ENCODE measurements at regions not wholly inside any gene's neighbourhood (a gene's known extent, or its start where the extent isn't known, plus 50 kb on each side); places are given as distances from the start of the nearest gene placed in this dataset.

DNA sequence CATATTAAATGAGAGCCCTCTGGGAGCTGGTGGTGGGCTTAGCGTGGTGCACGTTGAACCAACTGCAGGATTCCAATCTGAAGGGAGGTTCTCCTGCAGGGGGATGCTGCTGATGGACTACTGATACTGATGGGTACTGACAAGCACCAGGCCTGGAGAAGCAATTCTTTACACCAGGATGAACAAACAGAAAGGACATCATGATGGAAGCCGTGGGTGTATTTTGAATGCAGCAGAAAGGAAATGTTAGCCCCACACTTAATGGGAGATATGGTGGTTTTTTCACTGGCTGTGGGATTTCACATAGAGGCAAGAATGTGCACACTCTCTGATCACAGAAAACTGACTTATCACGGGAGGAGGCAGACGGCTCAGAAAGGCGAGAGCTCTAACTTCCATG lies 299.7 kb downstream of the TEX29 start:
- H3K4me1 ChIP-seq: no peaks in the 10 kb centered on the region
- no peak for DNase-seq
- TF ChIP-seq, protein P1, sequence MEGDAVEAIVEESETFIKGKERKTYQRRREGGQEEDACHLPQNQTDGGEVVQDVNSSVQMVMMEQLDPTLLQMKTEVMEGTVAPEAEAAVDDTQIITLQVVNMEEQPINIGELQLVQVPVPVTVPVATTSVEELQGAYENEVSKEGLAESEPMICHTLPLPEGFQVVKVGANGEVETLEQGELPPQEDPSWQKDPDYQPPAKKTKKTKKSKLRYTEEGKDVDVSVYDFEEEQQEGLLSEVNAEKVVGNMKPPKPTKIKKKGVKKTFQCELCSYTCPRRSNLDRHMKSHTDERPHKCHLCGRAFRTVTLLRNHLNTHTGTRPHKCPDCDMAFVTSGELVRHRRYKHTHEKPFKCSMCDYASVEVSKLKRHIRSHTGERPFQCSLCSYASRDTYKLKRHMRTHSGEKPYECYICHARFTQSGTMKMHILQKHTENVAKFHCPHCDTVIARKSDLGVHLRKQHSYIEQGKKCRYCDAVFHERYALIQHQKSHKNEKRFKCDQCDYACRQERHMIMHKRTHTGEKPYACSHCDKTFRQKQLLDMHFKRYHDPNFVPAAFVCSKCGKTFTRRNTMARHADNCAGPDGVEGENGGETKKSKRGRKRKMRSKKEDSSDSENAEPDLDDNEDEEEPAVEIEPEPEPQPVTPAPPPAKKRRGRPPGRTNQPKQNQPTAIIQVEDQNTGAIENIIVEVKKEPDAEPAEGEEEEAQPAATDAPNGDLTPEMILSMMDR (IDR thresholded peaks at IDR 0.05 in 8 of 11, conservative IDR thresholded peaks at IDR 0.05 in 3 of 11): no peak
- no peak for TF ChIP-seq POLR2A (IDR thresholded peaks at IDR 0.05)
- no peak for TF ChIP-seq POLR2AphosphoS5 (IDR thresholded peaks at IDR 0.05)
- no peaks in the 10 kb centered on the region for H3K36me3 ChIP-seq
- no peaks in the 10 kb centered on the region for H3K27me3 ChIP-seq (replicated peaks in 1 of 7)
- WGBS, 5 donors: 89 to 95% (median 90%) methylated on average over 6 of the region's 6 CpGs
- no peaks in the 10 kb centered on the region for H3K9me3 ChIP-seq
- H3K27ac ChIP-seq: no peak overlapping the region
- no peak overlapping the region for H3K4me3 ChIP-seq
- intact Hi-C loops (cut with DNase I; ENCODE audit: low total_unique reads): no loop called here

GRCh38 chr13:111620586-111620985 lies 300.1 kb downstream of the TEX29 start:
- Histone ChIP-seq H3K27ac (no peak overlapping the region), H3K9me3 (no peaks in the 10 kb centered on the region), H3K27me3 (replicated peaks in 1 of 7) (no peaks in the 10 kb centered on the region), H3K36me3 (no peaks in the 10 kb centered on the region), H3K4me3 (no peak overlapping the region), H3K4me1 (no peaks in the 10 kb centered on the region)
- WGBS, 5 donors: 87 to 95% (median 91%) methylated on average over 9 of the region's 9 CpGs
- TF ChIP-seq, protein P1 (IDR thresholded peaks at IDR 0.05 in 8 of 11, conservative IDR thresholded peaks at IDR 0.05 in 3 of 11): no peak
- no peak for TF ChIP-seq POLR2AphosphoS5 (IDR thresholded peaks at IDR 0.05)
- no peak for TF ChIP-seq POLR2A (IDR thresholded peaks at IDR 0.05)
- intact Hi-C loops (cut with DNase I; ENCODE audit: low total_unique reads): no loop called here
- DNase-seq: no peak

GRCh38 chr13:111621164-111621563 lies 300.7 kb downstream of the TEX29 start:
- H3K36me3 ChIP-seq: no peaks in the 10 kb centered on the region
- TF ChIP-seq POLR2A (IDR thresholded peaks at IDR 0.05): no peak
- TF ChIP-seq, protein P1 (IDR thresholded peaks at IDR 0.05 in 8 of 11, conservative IDR thresholded peaks at IDR 0.05 in 3 of 11): peak in 1 of 11 experiments; percentile 4
- no peaks in the 10 kb centered on the region for H3K4me1 ChIP-seq
- H3K4me3 ChIP-seq: no peak overlapping the region
- no peak for DNase-seq
- intact Hi-C loops (cut with DNase I; ENCODE audit: low total_unique reads): no loop called here
- H3K9me3 ChIP-seq: no peaks in the 10 kb centered on the region
- H3K27ac ChIP-seq: no peak overlapping the region
- no peaks in the 10 kb centered on the region for H3K27me3 ChIP-seq (replicated peaks in 1 of 7)
- 88 to 99% (median 94%) methylated on average over 5 of the region's 5 CpGs for WGBS, 5 donors

DNA sequence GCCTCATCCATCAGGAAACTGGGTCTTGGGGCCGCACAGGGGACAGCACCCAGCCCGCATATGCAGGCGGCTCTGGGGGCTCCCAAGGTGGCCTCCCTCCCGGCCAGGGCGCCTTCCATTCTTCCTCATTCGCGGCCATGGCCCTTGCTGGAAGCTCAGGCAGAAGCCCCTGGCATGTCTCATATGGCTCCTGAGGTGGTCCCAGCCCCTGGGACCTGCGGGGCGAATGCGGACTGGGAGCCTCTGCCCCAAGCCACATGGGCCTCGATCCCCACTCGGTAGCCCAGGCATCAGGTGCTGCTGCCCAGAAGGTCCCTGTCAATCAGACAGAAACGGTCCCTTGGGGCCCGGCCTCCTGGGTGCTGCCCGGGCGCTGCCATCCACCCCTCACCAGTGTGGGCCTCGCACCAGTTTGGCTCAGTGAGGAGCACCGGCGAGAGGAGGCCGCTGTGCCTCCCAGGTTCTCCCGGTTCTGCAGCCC lies 301.6 kb downstream of the TEX29 start:
- TF ChIP-seq, protein P1 (IDR thresholded peaks at IDR 0.05 in 8 of 11, conservative IDR thresholded peaks at IDR 0.05 in 3 of 11): no peak
- TF ChIP-seq POLR2A (IDR thresholded peaks at IDR 0.05) (no peak), POLR2AphosphoS5 (IDR thresholded peaks at IDR 0.05) (no peak)
- Histone ChIP-seq H3K4me1 (no peaks in the 10 kb centered on the region), H3K27ac (no peak overlapping the region), H3K27me3 (replicated peaks in 1 of 7) (peaks cover 0 to 6% (median 0%) of the 10 kb centered on the region in 7 donors), H3K36me3 (no peaks in the 10 kb centered on the region), H3K4me3 (no peak overlapping the region), H3K9me3 (no peaks in the 10 kb centered on the region)
- WGBS, 5 donors: 93 to 96% (median 94%) methylated on average over 12 to 21 of the region's 21 CpGs
- intact Hi-C loops (cut with DNase I; ENCODE audit: low total_unique reads): no loop called here
- DNase-seq: no peak

Measured in spleen (tissue), 11 donors.